H9 (cell line): ENCODE measurements at regions not wholly inside any gene's neighbourhood (a gene's known extent, or its start where the extent isn't known, plus 50 kb on each side); places are given as distances from the start of the nearest gene placed in this dataset.

Source experiments
- DNase-seq: peaks from one replicate; pipeline ENCODE4 v3.0.0-alpha.2; 2017
- H2AFZ ChIP-seq: one replicate; pipeline ENCODE4 v1.6.1; 2013; ENCODE audit warnings: mild to moderate bottlenecking, low read length, control low read depth, moderate library complexity
- H2AK5ac ChIP-seq: 2 replicates; pipeline ENCODE4 v1.6.1; 2013; ENCODE audit warnings: low read length, control low read depth, mixed read lengths; ENCODE audit not compliant: insufficient read length
- H2BK120ac ChIP-seq: one replicate; pipeline ENCODE4 v1.6.1; 2013; ENCODE audit warnings: low read depth, mild to moderate bottlenecking, low read length, control low read depth, inconsistent platforms; ENCODE audit not compliant: poor library complexity, severe bottlenecking
- H2BK12ac ChIP-seq: 2 replicates; pipeline ENCODE4 v1.6.1; 2013; ENCODE audit warnings: low read length, control low read depth, mixed read lengths, low read depth; ENCODE audit not compliant: insufficient read length
- H2BK15ac ChIP-seq: 2 replicates; pipeline ENCODE4 v1.6.1; 2013; ENCODE audit warnings: low read depth, low read length, control low read depth
- H2BK20ac ChIP-seq: one replicate; pipeline ENCODE4 v1.6.1; 2013; ENCODE audit warnings: low read depth, mild to moderate bottlenecking, low read length, control low read depth, inconsistent platforms; ENCODE audit not compliant: poor library complexity, severe bottlenecking
- H2BK5ac ChIP-seq: 2 replicates; pipeline ENCODE4 v1.6.1; 2013; ENCODE audit warnings: low read length, control low read depth, mixed read lengths; ENCODE audit not compliant: insufficient read length
- H3K14ac ChIP-seq: 2 replicates; pipeline ENCODE4 v1.6.1; 2013; ENCODE audit warnings: low read length, control low read depth; ENCODE audit not compliant: insufficient read depth
- H3K18ac ChIP-seq: 2 replicates; pipeline ENCODE4 v1.6.1; 2013; ENCODE audit warnings: low read depth, mild to moderate bottlenecking, mixed read lengths, low read length, control low read depth; ENCODE audit not compliant: insufficient read length
- H3K23ac ChIP-seq: 2 replicates; pipeline ENCODE4 v1.6.1; 2013; ENCODE audit warnings: low read length, control low read depth, mixed read lengths, low read depth; ENCODE audit not compliant: insufficient read length
- H3K23me2 ChIP-seq: 2 replicates; pipeline ENCODE4 v1.6.1; 2013; ENCODE audit warnings: low read depth, mild to moderate bottlenecking, mixed read lengths, low read length, control low read depth; ENCODE audit not compliant: insufficient read length, poor library complexity, severe bottlenecking
- H3K27ac ChIP-seq: 2 replicates; pipeline ENCODE4 v1.5.1; 2013; ENCODE audit warnings: low read length, control low read depth, mixed read lengths, low read depth; ENCODE audit not compliant: insufficient read length
- H3K27me3 ChIP-seq: 2 replicates; pipeline ENCODE4 v1.6.1; 2013; ENCODE audit warnings: low read length, control low read depth, inconsistent platforms; ENCODE audit not compliant: insufficient read depth
- H3K4ac ChIP-seq: 2 replicates; pipeline ENCODE4 v1.6.1; 2013; ENCODE audit warnings: low read depth, mild to moderate bottlenecking, control low read depth, inconsistent platforms, low read length, moderate library complexity
- H3K4me1 ChIP-seq: 2 replicates; pipeline ENCODE4 v1.6.1; 2013; ENCODE audit warnings: low read length, control low read depth, inconsistent platforms; ENCODE audit not compliant: insufficient read depth
- H3K4me2 ChIP-seq: 2 replicates; pipeline ENCODE4 v1.6.1; 2013; ENCODE audit warnings: low read length, control low read depth, mixed read lengths; ENCODE audit not compliant: insufficient read length, insufficient read depth
- H3K56ac ChIP-seq: 2 replicates; pipeline ENCODE4 v1.6.1; 2013; ENCODE audit warnings: low read depth, mild to moderate bottlenecking, mixed read lengths, low read length, control low read depth; ENCODE audit not compliant: insufficient read length
- H3K79me1 ChIP-seq: 2 replicates; pipeline ENCODE4 v1.6.1; 2013; ENCODE audit warnings: low read depth, mild to moderate bottlenecking, moderate library complexity, low read length, control low read depth, inconsistent platforms; ENCODE audit not compliant: insufficient read depth, poor library complexity, severe bottlenecking
- H3K79me2 ChIP-seq: 2 replicates; pipeline ENCODE4 v1.6.1; 2013; ENCODE audit warnings: low read length, control low read depth, inconsistent platforms; ENCODE audit not compliant: insufficient read depth
- H3K9ac ChIP-seq: 2 replicates; pipeline ENCODE4 v1.6.1; 2013; ENCODE audit warnings: low read length, control low read depth, mixed read lengths; ENCODE audit not compliant: insufficient read length; ENCODE audit errors: extremely low read depth
- H3K9me3 ChIP-seq: one replicate; pipeline ENCODE4 v1.6.1; 2013; ENCODE audit warnings: low read depth, low read length, inconsistent platforms; ENCODE audit not compliant: control insufficient read depth
- H3T11ph ChIP-seq: one replicate; pipeline ENCODE4 v1.6.1; 2013; ENCODE audit warnings: mild to moderate bottlenecking, low read length, control low read depth, inconsistent platforms
- H4K20me1 ChIP-seq: one replicate; pipeline ENCODE4 v1.6.1; 2013; ENCODE audit not compliant: control insufficient read depth, insufficient read length, insufficient read depth
- H4K5ac ChIP-seq: 2 replicates; pipeline ENCODE4 v1.6.1; 2013; ENCODE audit warnings: low read depth, mild to moderate bottlenecking, mixed read lengths, low read length, control low read depth; ENCODE audit not compliant: insufficient read length
- H4K8ac ChIP-seq: replicated peaks from 2 replicates; pipeline ENCODE4 v1.6.1; 2013; ENCODE audit warnings: low read length, control low read depth, mixed read lengths, low read depth; ENCODE audit not compliant: insufficient read length
- H4K91ac ChIP-seq: 2 replicates; pipeline ENCODE4 v1.6.1; 2013; ENCODE audit warnings: low read depth, mild to moderate bottlenecking, moderate library complexity, mixed read lengths, low read length, control low read depth; ENCODE audit not compliant: insufficient read length
- H3K27ac Mint-ChIP-seq, 3 experiments: 2 replicates in 2 of 3; 3 replicates in 1 of 3; pipeline ENCODE4 v1.8.0; 2020 to 2021; ENCODE audit warnings: mixed read lengths in 3 of 3, mild to moderate bottlenecking in 1 of 3, moderate library complexity in 1 of 3
- H3K27me3 Mint-ChIP-seq: 2 replicates; pipeline ENCODE4 v1.8.0; 2021; ENCODE audit warnings: low read depth, mild to moderate bottlenecking, moderate library complexity, mixed read lengths
- H3K36me3 Mint-ChIP-seq, 3 experiments: 2 replicates in 2 of 3; 3 replicates in 1 of 3; pipeline ENCODE4 v1.8.0; 2020 to 2021; ENCODE audit warnings: low read depth in 3 of 3, mixed read lengths in 3 of 3; ENCODE audit not compliant: insufficient read depth in 1 of 3
- H3K4me1 Mint-ChIP-seq, 2 experiments: 2 replicates each; pipeline ENCODE4 v1.8.0; 2020; ENCODE audit warnings: mixed read lengths in 2 of 2
- H3K4me3 Mint-ChIP-seq, 2 experiments: 2 replicates in 1 of 2; 3 replicates in 1 of 2; pipeline ENCODE4 v1.8.0; 2020 to 2021; ENCODE audit warnings: mild to moderate bottlenecking in 2 of 2, mixed read lengths in 2 of 2, moderate library complexity in 1 of 2
- H3K9me3 Mint-ChIP-seq, 2 experiments: 2 replicates in 1 of 2; 3 replicates in 1 of 2; pipeline ENCODE4 v1.8.0; 2020; ENCODE audit warnings: mild to moderate bottlenecking in 2 of 2, mixed read lengths in 2 of 2, moderate library complexity in 1 of 2
- WGBS: extraction: QIAGEN DNeasy Blood & Tissue Kit; methylation state at CpG from one replicate; pipeline ENCODE4 v1.1.7; 2013; ENCODE audit warnings: missing lambda C conversion rate, low lambda C conversion rate, mixed read lengths; ENCODE audit not compliant: insufficient read length; ENCODE audit errors: extremely low coverage; 5-methylcytosine and 5-hydroxymethylcytosine counted together
- TF ChIP-seq, protein P1 (sequence below): fragments of 200-600 bp; sonication (generic); conservative IDR thresholded peaks from 3 replicates; pipeline ENCODE4 v1.8.0; 2021; ENCODE audit warnings: antibody characterized with exemption, mild to moderate bottlenecking

GRCh38 chr11:109956124-109956793 is 136.9 kb upstream of the ZC3H12C start:
- H4K20me1 ChIP-seq, result no peaks in the 10 kb centered on the region
- H3K4me2 ChIP-seq, result no peak overlapping the region
- no peak overlapping the region for H2AFZ ChIP-seq
- no peak overlapping the region for H4K91ac ChIP-seq
- H3K27me3 ChIP-seq, result no peaks in the 10 kb centered on the region
- Mint-ChIP-seq H3K27me3 (no peaks in the 10 kb centered on the region), H3K36me3 (no peaks in the 10 kb centered on the region; a peak in 2 of 7 replicates), H3K4me1 (peaks cover 15 to 26% of the 10 kb centered on the region in 2 experiments), H3K27ac (no peak overlapping the region), H3K9me3 (no peaks in the 10 kb centered on the region), H3K4me3 (no peak overlapping the region)
- H3K79me1 ChIP-seq, result no peaks in the 10 kb centered on the region
- H2AK5ac ChIP-seq, result no peak overlapping the region
- no peaks in the 10 kb centered on the region for H3K4me1 ChIP-seq
- no peaks in the 10 kb centered on the region for H3K79me2 ChIP-seq
- no peak overlapping the region for H3K27ac ChIP-seq
- H3K9me3 ChIP-seq, result no peaks in the 10 kb centered on the region
- H3K4ac ChIP-seq, result no peak overlapping the region
- TF ChIP-seq, protein P1, sequence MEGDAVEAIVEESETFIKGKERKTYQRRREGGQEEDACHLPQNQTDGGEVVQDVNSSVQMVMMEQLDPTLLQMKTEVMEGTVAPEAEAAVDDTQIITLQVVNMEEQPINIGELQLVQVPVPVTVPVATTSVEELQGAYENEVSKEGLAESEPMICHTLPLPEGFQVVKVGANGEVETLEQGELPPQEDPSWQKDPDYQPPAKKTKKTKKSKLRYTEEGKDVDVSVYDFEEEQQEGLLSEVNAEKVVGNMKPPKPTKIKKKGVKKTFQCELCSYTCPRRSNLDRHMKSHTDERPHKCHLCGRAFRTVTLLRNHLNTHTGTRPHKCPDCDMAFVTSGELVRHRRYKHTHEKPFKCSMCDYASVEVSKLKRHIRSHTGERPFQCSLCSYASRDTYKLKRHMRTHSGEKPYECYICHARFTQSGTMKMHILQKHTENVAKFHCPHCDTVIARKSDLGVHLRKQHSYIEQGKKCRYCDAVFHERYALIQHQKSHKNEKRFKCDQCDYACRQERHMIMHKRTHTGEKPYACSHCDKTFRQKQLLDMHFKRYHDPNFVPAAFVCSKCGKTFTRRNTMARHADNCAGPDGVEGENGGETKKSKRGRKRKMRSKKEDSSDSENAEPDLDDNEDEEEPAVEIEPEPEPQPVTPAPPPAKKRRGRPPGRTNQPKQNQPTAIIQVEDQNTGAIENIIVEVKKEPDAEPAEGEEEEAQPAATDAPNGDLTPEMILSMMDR, result no peak
- H3T11ph ChIP-seq, result no peak overlapping the region
- no peak overlapping the region for H3K56ac ChIP-seq
- WGBS, result no CpG with 5 or more reads among the region's 3 CpGs
- no peak overlapping the region for H4K8ac ChIP-seq
- H2BK20ac ChIP-seq, result no peak overlapping the region
- no peak overlapping the region for H3K9ac ChIP-seq
- H2BK120ac ChIP-seq, result no peak overlapping the region
- no peak overlapping the region for H4K5ac ChIP-seq
- no peaks in the 10 kb centered on the region for H3K23me2 ChIP-seq
- DNase-seq, result no peak
- no peak overlapping the region for H3K23ac ChIP-seq
- no peak overlapping the region for H2BK12ac ChIP-seq
- H3K18ac ChIP-seq, result no peak overlapping the region
- no peak overlapping the region for H2BK5ac ChIP-seq
- H3K14ac ChIP-seq, result no peak overlapping the region
- no peak overlapping the region for H2BK15ac ChIP-seq
